HG03108 (cell line): ENCODE measurements at regions not wholly inside any gene's neighbourhood (a gene's known extent, or its start where the extent isn't known, plus 50 kb on each side); places are given as distances from the start of the nearest gene placed in this dataset.
"Not testable (repeated sequence)": the region's sequence is repeated elsewhere in the genome, so short reads cannot be mapped to it uniquely, and the experiment has no call there.

Experiments
- ATAC-seq: cut with Tn5 transposase; IDR thresholded peaks from one replicate; pipeline ENCODE4 v1.9.1; 2021; ENCODE audit warnings: moderate library complexity; ENCODE audit not compliant: unreplicated experiment

DNA sequence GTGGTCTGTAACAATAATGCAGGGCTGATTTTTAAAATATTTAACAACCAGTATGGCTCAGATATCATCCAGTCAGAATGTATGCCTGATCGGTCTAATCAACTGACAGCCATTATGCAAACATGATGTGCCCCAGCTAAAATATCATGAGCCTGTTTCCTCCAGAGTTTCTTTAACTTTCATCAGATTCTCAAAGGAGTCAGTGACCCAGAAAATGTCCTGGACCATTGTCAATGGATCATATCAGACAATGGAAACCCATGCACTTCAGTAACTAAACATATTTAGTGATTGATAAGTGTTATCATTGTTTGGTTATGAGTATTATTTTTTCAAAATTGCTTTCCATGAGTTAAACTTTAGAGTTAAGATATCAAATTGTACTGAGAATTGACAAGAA, 173.5 kb downstream of the LMBRD1 start:
- no peak for ATAC-seq

DNA sequence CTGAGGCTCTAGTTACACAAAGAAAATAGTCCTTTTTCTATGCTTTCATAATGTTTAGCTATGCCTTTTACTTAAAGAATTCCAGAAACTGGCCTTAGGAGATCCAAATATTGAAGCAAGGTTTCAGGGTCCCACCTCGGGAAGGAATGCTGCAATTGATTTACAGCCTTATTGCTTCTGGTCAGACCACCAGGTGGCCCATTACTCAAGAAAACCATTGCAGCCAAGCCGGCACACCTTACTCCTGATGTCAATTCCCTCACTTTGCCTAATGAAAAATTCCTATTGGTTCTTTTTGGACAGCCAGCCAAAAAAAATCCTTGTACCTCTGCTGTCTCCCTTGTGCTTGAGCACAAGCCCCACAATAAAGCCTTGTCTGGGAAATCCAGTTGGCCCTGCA, 173.9 kb downstream of the LMBRD1 start:
- no peak for ATAC-seq

DNA sequence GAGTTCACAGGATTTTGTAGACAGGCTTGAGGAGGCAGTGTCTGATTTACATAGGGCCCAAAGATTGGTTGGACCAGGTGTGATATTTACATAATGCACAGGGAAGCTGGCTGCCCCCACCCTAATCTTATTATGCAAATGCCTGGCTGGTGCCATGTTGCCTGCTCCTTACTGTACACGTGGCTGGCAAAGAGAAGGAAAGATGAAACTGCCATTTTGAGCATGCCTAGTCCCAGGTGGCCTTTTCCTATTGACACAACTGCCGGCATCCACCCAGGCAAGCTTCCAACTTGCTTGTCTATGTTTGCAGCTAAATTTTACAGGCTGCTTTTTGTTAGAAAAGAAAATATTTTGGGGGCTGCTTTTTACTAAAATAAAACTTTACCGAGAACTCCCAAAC, 174.6 kb downstream of the LMBRD1 start:
- no peak for ATAC-seq

DNA sequence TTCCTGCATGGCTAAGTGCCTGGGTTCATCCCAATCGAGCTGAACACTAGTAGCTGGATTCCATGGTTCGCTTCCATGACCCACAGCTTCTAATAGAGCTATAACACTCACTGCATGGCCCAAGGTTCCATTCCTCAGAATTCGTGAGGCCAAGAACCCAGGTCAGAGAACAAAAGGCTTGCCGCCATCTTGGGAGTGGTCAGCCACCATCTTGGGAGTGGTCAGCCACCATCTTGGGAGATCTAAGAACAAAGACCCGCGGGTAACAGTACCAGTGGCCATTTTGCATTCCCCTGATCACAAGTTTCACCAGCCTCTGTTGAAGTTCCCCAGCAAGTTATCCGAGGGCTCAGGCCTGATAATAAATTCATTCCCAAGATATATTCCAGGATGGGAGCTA, 179.6 kb downstream of the LMBRD1 start:
- no peak for ATAC-seq

GRCh38 chr6:69609836-69610472, 186.9 kb downstream of the LMBRD1 start:
- ATAC-seq, result no peak

DNA sequence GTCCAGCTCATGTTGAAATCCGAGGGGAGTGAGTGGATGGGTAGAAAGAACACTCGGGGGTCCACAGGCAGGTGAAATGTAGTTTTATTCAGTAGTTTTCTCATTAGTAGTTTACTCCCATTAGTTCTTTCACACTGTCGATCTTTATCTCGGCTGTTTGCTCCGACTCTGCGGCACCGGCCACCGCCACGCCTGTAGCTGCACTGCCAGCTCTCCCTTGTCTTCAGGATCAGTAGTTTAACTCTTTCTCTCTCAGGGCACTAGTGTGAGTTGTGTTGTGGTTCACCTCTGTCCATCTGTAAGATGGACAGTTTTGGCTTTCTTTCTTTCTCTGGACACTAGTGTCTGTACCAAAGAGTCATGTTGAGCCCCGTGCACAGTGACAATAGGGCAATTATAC, 195.7 kb downstream of the LMBRD1 start:
- ATAC-seq, result no peak

GRCh38 chr6:69594405-69594804, 202.4 kb downstream of the LMBRD1 start:
- ATAC-seq, result no peak

GRCh38 chr6:69593706-69594105, 203.1 kb downstream of the LMBRD1 start:
- no peak for ATAC-seq

DNA sequence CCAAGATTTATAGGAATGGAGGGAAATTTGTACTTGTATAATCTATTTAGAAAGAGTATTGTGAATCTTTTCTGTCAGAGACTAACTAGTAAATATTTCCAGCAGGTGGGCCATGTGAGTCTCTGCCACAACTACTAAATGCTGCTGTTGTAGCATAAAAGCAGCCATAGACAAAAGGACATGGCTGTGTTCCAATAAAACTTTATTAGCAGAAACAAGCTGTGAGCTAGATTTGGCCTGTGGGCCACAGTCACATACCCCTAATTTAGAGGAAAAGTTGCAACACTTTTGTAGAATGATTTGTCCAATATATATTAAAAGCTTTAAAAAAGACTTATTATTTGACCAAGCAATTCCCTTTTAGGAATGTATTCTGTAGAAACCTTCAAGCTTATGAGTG, 207.2 kb downstream of the LMBRD1 start:
- ATAC-seq, result no peak

DNA sequence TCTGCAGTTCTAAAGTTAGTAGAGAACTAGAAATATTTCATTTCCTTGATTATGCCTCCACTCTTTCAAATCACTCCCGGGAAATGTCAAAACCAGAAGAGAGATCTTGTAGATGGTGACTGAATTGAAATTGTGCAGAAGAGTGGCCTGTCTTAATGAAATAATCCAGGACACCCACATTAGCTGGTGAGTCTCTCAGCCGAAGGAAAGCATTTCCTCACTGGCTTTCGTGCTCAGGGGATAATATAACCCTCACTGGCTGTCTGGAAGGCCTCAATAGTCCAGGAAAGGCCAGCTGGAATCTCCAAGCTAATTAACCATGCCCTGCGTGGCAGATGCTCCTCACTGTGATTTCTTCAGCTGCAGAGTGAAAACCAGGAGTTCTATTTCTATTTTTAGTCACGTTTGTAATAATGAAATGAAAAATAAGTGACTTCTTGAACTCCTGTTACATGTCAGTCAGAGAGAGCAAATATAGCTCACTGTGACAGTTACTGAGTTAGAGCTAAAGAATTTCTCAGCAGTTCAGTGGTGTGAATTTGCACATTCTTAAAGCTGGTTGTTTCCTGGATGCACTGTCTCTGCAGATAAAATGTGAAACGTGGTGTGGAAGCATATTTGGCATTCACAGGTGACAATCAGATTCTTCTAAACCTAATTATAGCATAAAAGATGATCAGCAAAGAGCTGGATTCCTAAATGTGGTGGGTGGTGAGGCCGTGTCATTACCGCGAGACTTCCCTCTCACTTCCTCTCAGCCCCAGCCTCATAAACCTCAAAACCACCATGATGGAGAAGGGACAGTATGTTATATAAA, 211.7 kb downstream of the LMBRD1 start:
- peak; percentile 88 for ATAC-seq

- no peak for ATAC-seq
Observed at GRCh38 chr6:69584536-69584912, 212.3 kb downstream of the LMBRD1 start.

DNA sequence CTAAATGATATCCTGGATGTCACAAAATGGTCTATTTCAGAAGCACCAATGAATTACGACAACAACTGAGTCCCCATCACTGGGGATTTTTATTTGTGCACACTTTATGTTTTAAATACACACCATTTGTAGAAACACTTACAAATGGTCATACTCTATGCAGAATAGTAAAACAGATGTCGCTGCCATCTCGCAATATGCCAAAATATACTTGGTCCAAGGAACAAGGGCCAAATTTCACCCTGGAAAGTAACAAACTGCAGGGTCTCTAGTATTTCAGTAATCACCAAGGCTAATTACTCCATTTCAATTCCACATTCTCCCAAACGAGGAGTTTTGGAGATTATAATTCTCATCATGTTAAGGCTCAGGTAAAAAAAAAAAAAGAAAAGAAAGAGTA, 215.2 kb downstream of the LMBRD1 start:
- ATAC-seq, result no peak

- ATAC-seq, result no peak
Observed at GRCh38 chr6:69580706-69581105, 216.1 kb downstream of the LMBRD1 start.

GRCh38 chr6:69578361-69578890, 218.4 kb downstream of the LMBRD1 start:
- no peak for ATAC-seq

- ATAC-seq, result no peak
Observed at GRCh38 chr6:69571234-69571633, 225.6 kb downstream of the LMBRD1 start.

DNA sequence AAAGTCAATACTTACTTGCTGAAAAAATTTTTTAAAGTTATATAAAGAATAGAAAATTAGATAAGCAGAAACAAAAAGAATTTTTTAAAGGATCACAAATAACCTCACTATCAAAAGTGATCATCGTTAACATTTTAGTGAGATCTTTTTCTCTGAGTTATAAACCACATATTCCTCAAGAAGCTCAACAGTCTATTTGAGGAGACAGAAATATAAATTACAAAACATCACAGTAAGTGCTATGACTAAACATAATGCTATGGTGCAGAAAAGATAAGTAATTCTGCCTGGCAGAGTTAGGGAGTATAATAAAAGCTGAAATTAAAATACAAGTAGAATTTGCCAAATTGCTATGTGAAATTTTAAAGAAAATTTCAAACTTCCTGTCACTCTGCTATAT, 226.7 kb downstream of the LMBRD1 start:
- ATAC-seq, result no peak

GRCh38 chr6:69560597-69560996, 236.2 kb downstream of the LMBRD1 start:
- not testable (repeated sequence) for ATAC-seq

DNA sequence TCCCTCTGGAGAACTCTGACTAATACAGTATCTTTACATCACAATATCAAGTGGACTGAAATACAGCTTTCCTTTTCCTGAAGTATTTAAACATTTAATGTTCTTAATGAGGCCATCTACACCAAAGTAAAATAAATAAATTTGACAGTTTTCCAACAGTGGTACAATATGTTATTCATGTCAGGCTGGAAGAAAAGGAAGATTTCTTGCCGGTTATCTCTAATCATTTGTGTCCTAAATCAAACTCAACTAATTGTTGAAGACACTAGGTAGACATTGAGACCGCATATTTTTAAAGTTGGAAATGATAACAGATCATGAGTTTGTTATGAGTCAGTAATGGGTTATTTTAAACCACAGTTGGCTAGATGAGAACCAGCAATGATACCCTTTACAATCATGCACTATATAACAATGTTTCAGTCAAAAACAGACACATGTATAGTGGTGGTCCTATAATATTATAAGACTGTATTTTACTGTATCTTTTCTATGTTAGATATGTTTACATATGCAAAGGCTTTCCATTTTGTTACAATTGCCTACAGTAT, 241.6 kb downstream of the LMBRD1 start:
- ATAC-seq, result no peak

DNA sequence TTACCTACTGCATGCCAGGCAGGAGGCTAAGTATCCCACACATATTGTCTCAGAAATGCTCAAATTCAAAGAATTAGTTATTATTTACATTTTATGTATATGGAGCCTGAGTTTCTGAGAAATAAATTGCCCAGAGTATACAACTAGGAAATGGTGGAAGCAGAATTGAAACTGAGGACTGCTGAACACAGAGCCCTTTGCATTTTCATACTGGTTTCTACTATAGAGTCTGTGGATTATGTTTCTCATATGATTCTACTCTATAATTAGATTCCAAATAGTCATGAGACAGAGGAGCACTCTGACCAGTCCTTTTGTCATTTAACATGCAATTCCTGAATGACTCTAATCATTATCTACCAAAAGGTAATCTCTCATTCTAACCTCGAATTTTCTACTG, 254.3 kb downstream of the LMBRD1 start:
- ATAC-seq, result no peak

GRCh38 chr6:69527921-69528476, 268.8 kb downstream of the LMBRD1 start:
- ATAC-seq, result no peak

- not testable (repeated sequence) for ATAC-seq
Observed at GRCh38 chr6:69515480-69515879, 281.3 kb downstream of the LMBRD1 start.

- ATAC-seq, result no peak
Observed at GRCh38 chr6:69494595-69494994, 302.2 kb downstream of the LMBRD1 start.
